Mucosa of descending colon (tissue), 3 donors: ENCODE measurements at regions not wholly inside any gene's neighbourhood (a gene's known extent, or its start where the extent isn't known, plus 50 kb on each side); places are given as distances from the start of the nearest gene placed in this dataset.

ENCODE experiments used
- ATAC-seq: fragments of 200-7000 bp; cut with Tn5 transposase; one replicate; pipeline ENCODE4 v1.9.1; 2020; ENCODE audit warnings: mild to moderate bottlenecking, moderate library complexity
- DNase-seq, 3 donors: peaks; one replicate each; pipeline ENCODE4 v3.0.0-alpha.2; 2020
- H3K36me3 ChIP-seq: fragments of 200-600 bp; one replicate; pipeline ENCODE4 v1.8.0; 2021; ENCODE audit warnings: low read depth, mild to moderate bottlenecking
- H3K4me1 ChIP-seq: fragments of 200-600 bp; one replicate; pipeline ENCODE4 v1.8.0; 2021; ENCODE audit warnings: low read depth, mild to moderate bottlenecking
- H3K4me3 ChIP-seq: fragments of 200-600 bp; one replicate; pipeline ENCODE4 v1.8.0; 2021; ENCODE audit warnings: mild to moderate bottlenecking
- H3K9me3 ChIP-seq: fragments of 200-600 bp; one replicate; pipeline ENCODE4 v1.8.0; 2021; ENCODE audit warnings: mild to moderate bottlenecking
- intact Hi-C, 2 donors: fragments of 100-400 bp; cut with DNase I in 1 of 2; cut with micrococcal nuclease in 1 of 2; formaldehyde crosslinking; loops; one replicate each; pipeline versions ENCODE4 v1.11.0 to v1.11.1; 2022; cut with DNase I, micrococcal nuclease
- TF ChIP-seq, protein P1 (sequence below): fragments of 200-600 bp; IDR thresholded peaks from one replicate; pipeline ENCODE4 v1.8.0; 2022; ENCODE audit warnings: antibody characterized with exemption, mild to moderate bottlenecking
- donor health status: DM: no; HTN: no; CAD: no; lungs with moderate emphysema.
- donor health status: DM: no; HTN: no; CAD: no.
- donor health status: DM: no; HTN: yes; CAD: no.

DNA sequence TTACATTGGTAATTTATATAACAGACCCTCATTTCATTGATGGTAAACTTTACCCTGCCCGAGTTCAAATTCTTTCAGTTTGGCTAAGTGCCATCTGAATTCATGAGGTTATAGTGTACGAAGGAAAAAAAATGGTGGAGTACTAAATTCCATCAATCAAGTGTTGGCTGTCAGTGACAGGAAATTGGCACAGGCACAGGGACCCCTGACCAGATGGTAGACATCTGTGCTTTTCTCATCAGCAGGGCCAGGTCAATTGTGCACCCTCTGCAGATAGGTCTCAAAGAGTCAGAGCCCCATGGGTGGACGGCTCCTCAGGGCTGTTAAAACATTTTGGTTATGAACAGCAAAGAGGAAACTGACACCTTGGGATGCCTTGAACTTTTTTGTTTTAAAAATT, 439.2 kb downstream of the SETBP1 start:
- DNase-seq (no peak), ATAC-seq (no peak)
- no peak overlapping the region for H3K4me3 ChIP-seq
- intact Hi-C loops, result no loop called here
- H3K36me3 ChIP-seq, result no peaks in the 10 kb centered on the region
- no peaks in the 10 kb centered on the region for H3K4me1 ChIP-seq
- TF ChIP-seq, protein P1, sequence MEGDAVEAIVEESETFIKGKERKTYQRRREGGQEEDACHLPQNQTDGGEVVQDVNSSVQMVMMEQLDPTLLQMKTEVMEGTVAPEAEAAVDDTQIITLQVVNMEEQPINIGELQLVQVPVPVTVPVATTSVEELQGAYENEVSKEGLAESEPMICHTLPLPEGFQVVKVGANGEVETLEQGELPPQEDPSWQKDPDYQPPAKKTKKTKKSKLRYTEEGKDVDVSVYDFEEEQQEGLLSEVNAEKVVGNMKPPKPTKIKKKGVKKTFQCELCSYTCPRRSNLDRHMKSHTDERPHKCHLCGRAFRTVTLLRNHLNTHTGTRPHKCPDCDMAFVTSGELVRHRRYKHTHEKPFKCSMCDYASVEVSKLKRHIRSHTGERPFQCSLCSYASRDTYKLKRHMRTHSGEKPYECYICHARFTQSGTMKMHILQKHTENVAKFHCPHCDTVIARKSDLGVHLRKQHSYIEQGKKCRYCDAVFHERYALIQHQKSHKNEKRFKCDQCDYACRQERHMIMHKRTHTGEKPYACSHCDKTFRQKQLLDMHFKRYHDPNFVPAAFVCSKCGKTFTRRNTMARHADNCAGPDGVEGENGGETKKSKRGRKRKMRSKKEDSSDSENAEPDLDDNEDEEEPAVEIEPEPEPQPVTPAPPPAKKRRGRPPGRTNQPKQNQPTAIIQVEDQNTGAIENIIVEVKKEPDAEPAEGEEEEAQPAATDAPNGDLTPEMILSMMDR, result no peak
- no peaks in the 10 kb centered on the region for H3K9me3 ChIP-seq

DNA sequence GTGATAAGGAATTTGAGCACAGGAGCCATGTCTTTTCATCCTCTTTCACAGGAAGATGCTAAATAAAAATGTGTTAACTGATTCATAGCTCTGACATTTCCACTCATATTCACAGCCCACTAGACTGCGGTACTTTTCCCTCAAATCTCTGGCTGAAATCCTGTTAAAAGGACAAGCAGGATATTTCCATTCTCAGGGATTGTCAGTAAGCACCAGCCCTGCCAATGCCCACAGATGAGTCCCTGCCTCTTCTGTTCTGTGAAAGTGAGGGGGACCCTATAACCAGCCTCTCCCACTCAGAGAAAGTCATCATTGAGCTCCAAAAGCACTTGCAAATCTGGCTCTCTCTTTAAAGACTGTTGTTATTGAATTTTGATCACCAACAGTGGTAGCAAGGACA, 440.5 kb downstream of the SETBP1 start:
- H3K9me3 ChIP-seq, result no peaks in the 10 kb centered on the region
- intact Hi-C loops, result no loop called here
- TF ChIP-seq, protein P1, result no peak
- H3K4me3 ChIP-seq, result no peak overlapping the region
- H3K4me1 ChIP-seq, result no peaks in the 10 kb centered on the region
- no peaks in the 10 kb centered on the region for H3K36me3 ChIP-seq
- ATAC-seq, result no peak
- no peak for DNase-seq

DNA sequence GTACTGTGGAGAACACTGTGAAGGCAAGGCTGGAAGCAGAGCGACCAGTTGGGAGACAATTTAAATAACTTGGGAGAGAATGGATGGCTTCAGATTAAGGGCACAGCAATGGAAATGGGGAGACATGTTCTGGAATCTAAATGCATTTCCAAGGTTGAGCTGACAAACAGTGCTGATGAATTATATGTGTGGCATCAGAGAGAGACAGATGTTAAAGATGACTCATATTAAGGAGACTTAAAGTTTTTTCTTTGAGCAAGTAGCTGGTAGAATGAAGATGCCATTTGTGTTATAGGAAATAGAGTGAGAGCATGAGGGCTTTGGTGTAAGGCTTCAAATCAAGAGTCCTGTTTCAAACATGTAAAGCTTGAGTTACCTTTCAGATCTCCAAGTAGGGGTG, 441.8 kb downstream of the SETBP1 start:
- ATAC-seq (no peak), DNase-seq (no peak)
- TF ChIP-seq, protein P1, result no peak
- Histone ChIP-seq H3K36me3 (no peaks in the 10 kb centered on the region), H3K4me3 (no peak overlapping the region), H3K9me3 (no peaks in the 10 kb centered on the region), H3K4me1 (no peaks in the 10 kb centered on the region)
- intact Hi-C loops, result no loop called here

DNA sequence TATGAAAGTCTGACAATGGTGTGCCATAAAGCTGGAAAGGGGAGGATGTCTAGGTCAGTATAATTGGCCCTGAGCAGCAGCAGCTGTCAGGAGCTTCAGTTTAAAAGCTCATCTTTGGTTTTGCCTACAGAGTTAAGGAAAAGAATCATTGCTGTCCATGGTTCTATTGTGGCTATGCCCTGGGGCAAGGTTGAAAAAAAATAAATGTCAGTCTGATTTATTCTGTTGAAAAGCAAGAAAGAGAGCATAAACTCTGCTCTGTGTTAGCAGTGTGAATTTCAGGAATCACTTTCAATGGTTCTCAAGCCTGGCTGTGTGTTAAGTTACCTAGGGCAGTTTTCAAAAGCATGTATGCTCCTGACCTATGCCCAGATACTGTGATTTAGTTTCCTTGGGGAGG, 446.7 kb downstream of the SETBP1 start:
- H3K36me3 ChIP-seq, result no peaks in the 10 kb centered on the region
- H3K4me3 ChIP-seq, result no peak overlapping the region
- TF ChIP-seq, protein P1, result no peak
- H3K9me3 ChIP-seq, result no peaks in the 10 kb centered on the region
- no peak for ATAC-seq
- no peaks in the 10 kb centered on the region for H3K4me1 ChIP-seq
- intact Hi-C loops, result no loop called here
- DNase-seq, result no peak

DNA sequence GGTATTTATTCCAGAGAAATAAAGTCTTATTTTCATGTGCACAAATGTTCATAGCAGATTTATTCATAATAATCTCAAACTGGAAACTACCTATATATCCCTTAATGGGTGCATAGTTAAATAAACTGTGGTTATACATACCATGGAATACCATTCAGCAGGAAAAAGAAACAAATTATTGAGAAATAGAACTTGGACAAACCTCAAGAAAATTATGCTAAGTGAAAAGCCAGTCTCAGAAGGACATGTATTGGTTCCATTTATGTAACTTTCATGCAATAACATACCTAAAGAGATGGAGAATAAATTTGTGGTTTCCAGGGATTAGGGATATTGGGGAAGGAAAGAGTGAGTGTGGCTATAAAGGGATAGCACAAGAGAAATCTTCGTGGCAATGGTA, 452.6 kb downstream of the SETBP1 start:
- intact Hi-C loops, result no loop called here
- H3K36me3 ChIP-seq, result no peaks in the 10 kb centered on the region
- no peak overlapping the region for H3K4me3 ChIP-seq
- no peaks in the 10 kb centered on the region for H3K9me3 ChIP-seq
- TF ChIP-seq, protein P1, result no peak
- ATAC-seq, result no peak
- no peaks in the 10 kb centered on the region for H3K4me1 ChIP-seq
- no peak for DNase-seq

DNA sequence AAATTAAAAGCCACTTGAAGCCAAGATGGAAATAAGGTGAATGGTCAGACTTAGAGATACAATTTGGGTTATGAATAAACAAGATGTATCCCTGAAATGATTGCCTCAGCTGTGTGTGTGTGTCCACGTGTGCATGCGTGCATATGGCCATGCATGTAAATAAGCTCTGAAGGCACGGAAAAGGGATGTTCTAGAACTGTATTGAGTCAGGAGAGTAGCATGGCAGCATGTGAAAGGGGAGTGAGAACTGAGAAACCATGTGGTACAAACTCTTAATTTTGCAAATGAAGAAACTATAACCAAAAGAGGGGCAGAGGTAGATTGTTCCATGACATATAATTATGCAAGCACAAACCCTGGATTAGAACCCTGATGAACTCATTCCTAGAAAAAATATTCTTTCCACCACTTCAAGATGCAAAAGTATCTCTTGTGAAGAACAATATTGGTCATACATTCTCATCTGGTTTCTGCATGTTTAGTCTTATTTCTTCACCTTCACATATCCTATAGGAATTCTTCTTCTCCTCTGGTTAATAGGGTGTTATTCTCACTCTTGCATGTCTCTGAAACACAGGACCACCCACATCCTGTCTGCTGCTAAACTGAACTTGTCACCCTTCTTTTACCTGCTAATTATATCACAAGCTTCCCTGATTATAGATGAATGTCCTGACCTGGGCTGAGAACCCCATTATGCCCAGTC, 455.8 kb downstream of the SETBP1 start:
- Histone ChIP-seq H3K9me3 (no peaks in the 10 kb centered on the region), H3K4me3 (no peak overlapping the region), H3K36me3 (no peaks in the 10 kb centered on the region), H3K4me1 (no peaks in the 10 kb centered on the region)
- ATAC-seq (no peak), DNase-seq (no peak)
- intact Hi-C loops, result no loop called here
- TF ChIP-seq, protein P1, result no peak
